ENCODE measurements at regions not wholly inside any gene's neighbourhood (a gene's known extent, or its start where the extent isn't known, plus 50 kb on each side); places are given as distances from the start of the nearest gene placed in this dataset.

DNA sequence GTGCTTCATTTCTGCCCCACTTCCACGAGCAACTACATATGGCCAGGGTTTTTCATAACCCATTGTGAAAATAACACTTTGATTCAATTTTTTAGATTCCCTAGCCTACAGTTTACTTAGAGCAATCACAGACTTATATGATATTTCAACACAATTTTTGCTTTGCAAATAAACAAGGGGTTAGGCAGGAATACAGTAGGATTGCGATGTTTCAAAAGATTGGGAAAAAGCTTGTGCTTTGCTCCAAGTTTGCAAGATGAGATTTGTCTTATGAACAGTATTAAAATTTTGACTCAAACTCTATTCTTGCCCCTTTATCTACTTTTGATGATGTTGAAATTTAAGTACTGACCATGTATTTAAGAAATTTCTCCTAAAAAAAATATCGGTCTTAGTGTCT lies 814.5 kb upstream of the PIK3C3 start:
- Histone ChIP-seq H3K4me2 (ENCODE audit: control insufficient read depth, insufficient read depth) (no peak overlapping the region), H4K20me1 (ENCODE audit: control insufficient read depth, insufficient read depth) (no peaks in the 10 kb centered on the region), H3K4me1 (ENCODE audit: control insufficient read depth, insufficient read depth, low read length) (no peaks in the 10 kb centered on the region), H2AFZ (ENCODE audit: control insufficient read depth, low read depth, low read length) (no peak overlapping the region), H3K9me3 (replicated peaks; ENCODE audit: control insufficient read depth, insufficient read depth, low read length) (no peaks in the 10 kb centered on the region), H3K79me2 (ENCODE audit: control insufficient read depth, insufficient read depth, low read length) (no peaks in the 10 kb centered on the region), H3K27ac (ENCODE audit: control insufficient read depth, insufficient read depth) (no peak overlapping the region), H3K27me3 (replicated peaks in 1 of 2; ENCODE audit: control insufficient read depth in 2 of 2, insufficient read depth in 2 of 2, low read length in 1 of 2) (no peaks in the 10 kb centered on the region), H3K36me3 (ENCODE audit: control insufficient read depth in 2 of 2, insufficient read depth in 2 of 2, low read length in 1 of 2) (no peaks in the 10 kb centered on the region), H3K4me3 (no peak overlapping the region), H3K9ac (ENCODE audit: control insufficient read depth, insufficient read depth, low read length) (no peak overlapping the region)
- TF ChIP-seq ZSCAN29 (IDR thresholded peaks at IDR 0.05) = no peak
- TF ChIP-seq TCF7 (IDR thresholded peaks at IDR 0.05; ENCODE audit: borderline replicate concordance) = no peak
- TF ChIP-seq ZNF207 (IDR thresholded peaks at IDR 0.05; ENCODE audit: borderline replicate concordance) = no peak
- no peak for TF ChIP-seq JUND (IDR thresholded peaks at IDR 0.05; ENCODE audit: low read depth, low read length)
- TF ChIP-seq DPF2 (IDR thresholded peaks at IDR 0.05) = no peak
- no peak for TF ChIP-seq RBBP5 (conservative IDR thresholded peaks at IDR 0.05)
- TF ChIP-seq JUNB (IDR thresholded peaks at IDR 0.05) = no peak
- TF ChIP-seq GATAD2B (conservative IDR thresholded peaks at IDR 0.05; ENCODE audit: low read depth) = no peak
- no peak for TF ChIP-seq BRCA1 (IDR thresholded peaks at IDR 0.05; ENCODE audit: low read depth, low read length)
- no peak for TF ChIP-seq KDM1A (IDR thresholded peaks at IDR 0.05; ENCODE audit: borderline replicate concordance)
- TF ChIP-seq, protein P1, sequence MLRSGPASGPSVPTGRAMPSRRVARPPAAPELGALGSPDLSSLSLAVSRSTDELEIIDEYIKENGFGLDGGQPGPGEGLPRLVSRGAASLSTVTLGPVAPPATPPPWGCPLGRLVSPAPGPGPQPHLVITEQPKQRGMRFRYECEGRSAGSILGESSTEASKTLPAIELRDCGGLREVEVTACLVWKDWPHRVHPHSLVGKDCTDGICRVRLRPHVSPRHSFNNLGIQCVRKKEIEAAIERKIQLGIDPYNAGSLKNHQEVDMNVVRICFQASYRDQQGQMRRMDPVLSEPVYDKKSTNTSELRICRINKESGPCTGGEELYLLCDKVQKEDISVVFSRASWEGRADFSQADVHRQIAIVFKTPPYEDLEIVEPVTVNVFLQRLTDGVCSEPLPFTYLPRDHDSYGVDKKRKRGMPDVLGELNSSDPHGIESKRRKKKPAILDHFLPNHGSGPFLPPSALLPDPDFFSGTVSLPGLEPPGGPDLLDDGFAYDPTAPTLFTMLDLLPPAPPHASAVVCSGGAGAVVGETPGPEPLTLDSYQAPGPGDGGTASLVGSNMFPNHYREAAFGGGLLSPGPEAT (IDR thresholded peaks at IDR 0.05; ENCODE audit: low read depth) = no peak
- no peak for TF ChIP-seq EP300 (IDR thresholded peaks at IDR 0.05; ENCODE audit: borderline replicate concordance in 1 of 2, control insufficient read depth in 1 of 2, low read depth in 2 of 2, low read length in 2 of 2)
- TF ChIP-seq, protein P2, sequence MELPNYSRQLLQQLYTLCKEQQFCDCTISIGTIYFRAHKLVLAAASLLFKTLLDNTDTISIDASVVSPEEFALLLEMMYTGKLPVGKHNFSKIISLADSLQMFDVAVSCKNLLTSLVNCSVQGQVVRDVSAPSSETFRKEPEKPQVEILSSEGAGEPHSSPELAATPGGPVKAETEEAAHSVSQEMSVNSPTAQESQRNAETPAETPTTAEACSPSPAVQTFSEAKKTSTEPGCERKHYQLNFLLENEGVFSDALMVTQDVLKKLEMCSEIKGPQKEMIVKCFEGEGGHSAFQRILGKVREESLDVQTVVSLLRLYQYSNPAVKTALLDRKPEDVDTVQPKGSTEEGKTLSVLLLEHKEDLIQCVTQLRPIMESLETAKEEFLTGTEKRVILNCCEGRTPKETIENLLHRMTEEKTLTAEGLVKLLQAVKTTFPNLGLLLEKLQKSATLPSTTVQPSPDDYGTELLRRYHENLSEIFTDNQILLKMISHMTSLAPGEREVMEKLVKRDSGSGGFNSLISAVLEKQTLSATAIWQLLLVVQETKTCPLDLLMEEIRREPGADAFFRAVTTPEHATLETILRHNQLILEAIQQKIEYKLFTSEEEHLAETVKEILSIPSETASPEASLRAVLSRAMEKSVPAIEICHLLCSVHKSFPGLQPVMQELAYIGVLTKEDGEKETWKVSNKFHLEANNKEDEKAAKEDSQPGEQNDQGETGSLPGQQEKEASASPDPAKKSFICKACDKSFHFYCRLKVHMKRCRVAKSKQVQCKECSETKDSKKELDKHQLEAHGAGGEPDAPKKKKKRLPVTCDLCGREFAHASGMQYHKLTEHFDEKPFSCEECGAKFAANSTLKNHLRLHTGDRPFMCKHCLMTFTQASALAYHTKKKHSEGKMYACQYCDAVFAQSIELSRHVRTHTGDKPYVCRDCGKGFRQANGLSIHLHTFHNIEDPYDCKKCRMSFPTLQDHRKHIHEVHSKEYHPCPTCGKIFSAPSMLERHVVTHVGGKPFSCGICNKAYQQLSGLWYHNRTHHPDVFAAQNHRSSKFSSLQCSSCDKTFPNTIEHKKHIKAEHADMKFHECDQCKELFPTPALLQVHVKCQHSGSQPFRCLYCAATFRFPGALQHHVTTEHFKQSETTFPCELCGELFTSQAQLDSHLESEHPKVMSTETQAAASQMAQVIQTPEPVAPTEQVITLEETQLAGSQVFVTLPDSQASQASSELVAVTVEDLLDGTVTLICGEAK (IDR thresholded peaks at IDR 0.05; ENCODE audit: borderline replicate concordance) = no peak
- TF ChIP-seq, protein P3, sequence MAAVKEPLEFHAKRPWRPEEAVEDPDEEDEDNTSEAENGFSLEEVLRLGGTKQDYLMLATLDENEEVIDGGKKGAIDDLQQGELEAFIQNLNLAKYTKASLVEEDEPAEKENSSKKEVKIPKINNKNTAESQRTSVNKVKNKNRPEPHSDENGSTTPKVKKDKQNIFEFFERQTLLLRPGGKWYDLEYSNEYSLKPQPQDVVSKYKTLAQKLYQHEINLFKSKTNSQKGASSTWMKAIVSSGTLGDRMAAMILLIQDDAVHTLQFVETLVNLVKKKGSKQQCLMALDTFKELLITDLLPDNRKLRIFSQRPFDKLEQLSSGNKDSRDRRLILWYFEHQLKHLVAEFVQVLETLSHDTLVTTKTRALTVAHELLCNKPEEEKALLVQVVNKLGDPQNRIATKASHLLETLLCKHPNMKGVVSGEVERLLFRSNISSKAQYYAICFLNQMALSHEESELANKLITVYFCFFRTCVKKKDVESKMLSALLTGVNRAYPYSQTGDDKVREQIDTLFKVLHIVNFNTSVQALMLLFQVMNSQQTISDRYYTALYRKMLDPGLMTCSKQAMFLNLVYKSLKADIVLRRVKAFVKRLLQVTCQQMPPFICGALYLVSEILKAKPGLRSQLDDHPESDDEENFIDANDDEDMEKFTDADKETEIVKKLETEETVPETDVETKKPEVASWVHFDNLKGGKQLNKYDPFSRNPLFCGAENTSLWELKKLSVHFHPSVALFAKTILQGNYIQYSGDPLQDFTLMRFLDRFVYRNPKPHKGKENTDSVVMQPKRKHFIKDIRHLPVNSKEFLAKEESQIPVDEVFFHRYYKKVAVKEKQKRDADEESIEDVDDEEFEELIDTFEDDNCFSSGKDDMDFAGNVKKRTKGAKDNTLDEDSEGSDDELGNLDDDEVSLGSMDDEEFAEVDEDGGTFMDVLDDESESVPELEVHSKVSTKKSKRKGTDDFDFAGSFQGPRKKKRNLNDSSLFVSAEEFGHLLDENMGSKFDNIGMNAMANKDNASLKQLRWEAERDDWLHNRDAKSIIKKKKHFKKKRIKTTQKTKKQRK (IDR thresholded peaks at IDR 0.05; ENCODE audit: low read depth, low read length) = no peak
- TF ChIP-seq POLR2A (IDR thresholded peaks at IDR 0.05; ENCODE audit: low read depth, low read length) = no peak
- TF ChIP-seq NR2F1 (conservative IDR thresholded peaks at IDR 0.05) = no peak
- no peak for TF ChIP-seq NBN (IDR thresholded peaks at IDR 0.05)
- TF ChIP-seq SIN3A (IDR thresholded peaks at IDR 0.05; ENCODE audit: low read depth, low read length) = no peak
- TF ChIP-seq SMAD1 (IDR thresholded peaks at IDR 0.05; ENCODE audit: low read depth, partially characterized antibody) = no peak
- no peak for DNase-seq (ENCODE audit: low read depth, low spot score)
- ChIA-PET RAD21 (ENCODE audit: unreplicated experiment) (no interaction called here), SMC1A (ENCODE audit: uncharacterized antibody, unreplicated experiment) (interaction anchor here (1.0 kb wide), 1 partner anchor 14 kb away, joined by 3 read pairs; no protein-coding TSS in a partner anchor), POLR2A (no interaction called here), CTCF (interaction anchor here (0.7 to 0.8 kb wide), 2 partner anchors 46 to 286 kb away, joined by 3 to 4 read pairs; no protein-coding TSS in a partner anchor)
- 22% methylated on average over 3 of the region's 3 CpGs for WGBS (ENCODE audit: insufficient coverage, insufficient replicate concordance, low lambda C conversion rate, missing lambda C conversion rate)
- intact Hi-C loops (cut with micrococcal nuclease; ENCODE audit: unreplicated experiment) (no loop called here), in situ Hi-C loops (cut with MboI) (no loop called here)
- no peak for FAIRE-seq
- BruUV-seq (replicated peaks) = no TSS peak
- no peak for ATAC-seq

Measured in GM12878 (cell line).